Heart right ventricle (tissue), 16 donors: ENCODE measurements at regions not wholly inside any gene's neighbourhood (a gene's known extent, or its start where the extent isn't known, plus 50 kb on each side); places are given as distances from the start of the nearest gene placed in this dataset.

Source experiments
- ATAC-seq, 8 donors: fragments of 200-7000 bp; cut with Tn5 transposase; one replicate each; pipeline ENCODE4 v1.9.1; 2020; ENCODE audit warnings: mild to moderate bottlenecking in 8 of 8, moderate library complexity in 8 of 8, moderate number of reproducible peaks in 1 of 8
- DNase-seq, 2 donors: peaks; one replicate each; pipeline ENCODE4 v3.0.0-alpha.2; 2020
- H3K27ac ChIP-seq, 10 donors: fragments of 200-600 bp; sonication (generic) in 2 of 10; one replicate each; pipeline versions ENCODE4 v1.5.0 to v1.8.0; 2020 to 2022; ENCODE audit warnings: mild to moderate bottlenecking in 3 of 10
- H3K27me3 ChIP-seq, 7 donors: fragments of 200-600 bp; one replicate each; pipeline ENCODE4 v1.8.0; 2021 to 2022; ENCODE audit warnings: mild to moderate bottlenecking in 2 of 7
- H3K36me3 ChIP-seq, 9 donors: fragments of 200-600 bp; sonication (generic) in 1 of 9; one replicate each; pipeline versions ENCODE4 v1.5.0 to v1.8.0; 2020 to 2022; ENCODE audit warnings: mild to moderate bottlenecking in 2 of 9
- H3K4me1 ChIP-seq, 9 donors: fragments of 200-600 bp; sonication (generic) in 1 of 9; one replicate each; pipeline versions ENCODE4 v1.5.0 to v1.8.0; 2020 to 2022; ENCODE audit warnings: mild to moderate bottlenecking in 4 of 9
- H3K4me3 ChIP-seq, 10 donors: fragments of 200-600 bp; sonication (generic) in 2 of 10; one replicate each; pipeline versions ENCODE4 v1.5.0 to v1.8.0; 2020 to 2022; ENCODE audit warnings: mild to moderate bottlenecking in 7 of 10, moderate library complexity in 2 of 10
- H3K9me3 ChIP-seq, 11 donors: fragments of 200-600 bp in 10 of 11; sonication (generic) in 2 of 11; one replicate each; pipeline versions ENCODE4 v1.5.0 to v1.8.0; 2013 to 2022; ENCODE audit warnings: mild to moderate bottlenecking in 2 of 11, control low read depth in 1 of 11, moderate library complexity in 1 of 11
- WGBS, 2 donors: extraction: QIAGEN DNeasy Blood & Tissue Kit; methylation state at CpG; one replicate each; pipeline ENCODE4 v1.1.7; 2013; ENCODE audit warnings: inconsistent platforms in 1 of 2; 5-methylcytosine and 5-hydroxymethylcytosine counted together
- intact Hi-C, 10 donors: fragments of 100-400 bp; cut with DNase I; formaldehyde crosslinking; loops; one replicate each; pipeline versions ENCODE4 v1.11.1 to v1.14.2; 2022
- TF ChIP-seq, protein P1 (sequence below), 9 donors: fragments of 200-600 bp; sonication (generic) in 2 of 9; IDR thresholded peaks; one replicate each; pipeline versions ENCODE4 v1.5.0 to v1.8.0; 2021 to 2022; ENCODE audit warnings: antibody characterized with exemption in 9 of 9, mild to moderate bottlenecking in 5 of 9, moderate library complexity in 1 of 9
- donor health status: Arrhythmogenic right ventricular cardiomyopathy.
- donor health status: ischemic (EF 13 %, LVEDD 7.1; RV severe dilation, severe dysfunction).
- donor health status: healthy with polysubstance abuse.
- donor health status: DM: no; HTN: yes; CAD: no.
- donor health status: DM: no; HTN: no; CAD: no.
- donor health status: ischemic (EF 25% LVEDD 6.9; RV normal size, moderate dysfunction).
- donor health status: ischemic (EF 25% LVEDD 5.7; RV mildly dilated, moderate dysfunction).
- donor health status: healthy.
- donor health status: DM: yes; HTN: yes; CAD: no.
- donor health status: Ischemic cardiomyopathy.
- donor health status: ischemic (EF 35%, LVEDD 5.7; RV mildly dilated, moderate dysfunction).
- donor health status: nonischemic (EF 11% LVEDD 7.7; RV severe dilation, severe dysfunction).
- donor health status: DM: yes; HTN: yes; CAD: no.
- donor health status: PGD.
- donor health status: ischemic (EF 29% LVEDD 5.4; RV normal size, mild dysfunction).
- donor health status: nonischemic (EF 23%, LVEDD 6.1; RV moderate dilation, normal function).

DNA sequence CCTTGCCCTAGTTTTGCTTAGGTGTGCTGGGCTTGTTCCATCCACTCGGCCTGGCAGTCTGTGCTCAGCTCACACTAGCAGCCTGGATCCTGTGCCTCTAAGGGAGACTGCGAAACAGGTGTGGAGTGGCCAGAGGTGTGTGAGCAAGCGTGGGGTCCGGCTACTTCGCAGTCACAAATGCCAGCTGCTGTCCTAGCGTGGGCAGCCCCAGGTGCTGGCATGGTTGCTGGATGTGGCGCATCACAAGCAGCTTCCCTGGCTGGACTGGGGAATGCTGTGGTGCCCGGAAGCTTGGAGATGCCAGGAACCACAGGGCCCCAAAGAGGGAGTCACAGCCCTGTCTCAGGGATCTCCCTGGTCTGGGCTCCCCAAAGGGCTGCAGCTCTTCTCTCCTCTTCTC, 119.0 kb upstream of the TMEFF2 start:
- no peaks in the 10 kb centered on the region for H3K36me3 ChIP-seq
- no peaks in the 10 kb centered on the region for H3K4me1 ChIP-seq
- no peak overlapping the region for H3K27ac ChIP-seq
- TF ChIP-seq, protein P1, sequence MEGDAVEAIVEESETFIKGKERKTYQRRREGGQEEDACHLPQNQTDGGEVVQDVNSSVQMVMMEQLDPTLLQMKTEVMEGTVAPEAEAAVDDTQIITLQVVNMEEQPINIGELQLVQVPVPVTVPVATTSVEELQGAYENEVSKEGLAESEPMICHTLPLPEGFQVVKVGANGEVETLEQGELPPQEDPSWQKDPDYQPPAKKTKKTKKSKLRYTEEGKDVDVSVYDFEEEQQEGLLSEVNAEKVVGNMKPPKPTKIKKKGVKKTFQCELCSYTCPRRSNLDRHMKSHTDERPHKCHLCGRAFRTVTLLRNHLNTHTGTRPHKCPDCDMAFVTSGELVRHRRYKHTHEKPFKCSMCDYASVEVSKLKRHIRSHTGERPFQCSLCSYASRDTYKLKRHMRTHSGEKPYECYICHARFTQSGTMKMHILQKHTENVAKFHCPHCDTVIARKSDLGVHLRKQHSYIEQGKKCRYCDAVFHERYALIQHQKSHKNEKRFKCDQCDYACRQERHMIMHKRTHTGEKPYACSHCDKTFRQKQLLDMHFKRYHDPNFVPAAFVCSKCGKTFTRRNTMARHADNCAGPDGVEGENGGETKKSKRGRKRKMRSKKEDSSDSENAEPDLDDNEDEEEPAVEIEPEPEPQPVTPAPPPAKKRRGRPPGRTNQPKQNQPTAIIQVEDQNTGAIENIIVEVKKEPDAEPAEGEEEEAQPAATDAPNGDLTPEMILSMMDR (IDR thresholded peaks at IDR 0.05) = no peak
- no peaks in the 10 kb centered on the region for H3K27me3 ChIP-seq
- no peak overlapping the region for H3K4me3 ChIP-seq
- intact Hi-C loops = no loop called here
- H3K9me3 ChIP-seq = peaks cover 0 to 11% (median 0%) of the 10 kb centered on the region in 11 donors
- DNase-seq (no peak), ATAC-seq (no peak)
- 92 to 93% methylated on average over 8 of the region's 8 CpGs for WGBS, 2 donors

DNA sequence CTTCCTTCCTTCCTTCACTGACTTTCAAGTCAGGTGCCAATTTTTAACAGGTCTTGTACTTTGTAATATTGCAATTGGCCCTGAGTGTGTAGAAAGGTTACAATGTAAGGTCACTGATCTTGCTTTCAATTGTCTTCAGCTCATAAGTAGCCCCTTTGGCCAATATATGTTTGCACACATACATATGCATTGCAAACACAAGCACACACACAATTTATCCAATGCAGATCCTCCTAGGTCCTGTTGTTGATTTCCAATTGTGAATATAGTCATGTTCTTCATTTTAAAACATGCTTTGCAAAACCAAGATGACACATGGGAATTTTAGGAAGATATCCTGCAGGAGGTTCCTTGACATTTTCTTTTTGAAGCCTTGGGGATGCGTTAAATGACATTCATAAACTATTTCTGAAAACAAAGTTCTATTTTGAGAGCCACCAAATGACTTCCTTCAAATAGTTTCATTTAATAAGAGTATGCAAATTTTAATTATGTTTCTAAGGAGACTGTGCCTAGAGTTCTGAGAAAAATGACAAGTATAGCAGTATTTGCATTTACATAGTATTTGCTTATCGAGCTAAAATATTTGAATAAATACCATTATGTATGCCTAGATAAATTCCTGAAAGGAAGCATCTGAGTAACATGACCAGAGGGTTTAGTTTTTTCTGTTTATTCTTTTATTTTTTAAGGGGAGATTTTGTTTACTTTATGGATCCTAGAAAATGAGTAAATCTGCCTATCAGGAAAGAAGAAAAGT, 117.1 kb upstream of the TMEFF2 start:
- intact Hi-C loops = no loop called here
- Histone ChIP-seq H3K4me3 (no peak overlapping the region), H3K9me3 (peaks cover 0 to 11% (median 0%) of the 10 kb centered on the region in 11 donors), H3K27ac (no peak overlapping the region), H3K27me3 (no peaks in the 10 kb centered on the region), H3K4me1 (no peaks in the 10 kb centered on the region), H3K36me3 (no peaks in the 10 kb centered on the region)
- 75 to 88% methylated on average over 2 of the region's 2 CpGs for WGBS, 2 donors
- DNase-seq (no peak), ATAC-seq (no peak)
- TF ChIP-seq, protein P1 (IDR thresholded peaks at IDR 0.05) = no peak

DNA sequence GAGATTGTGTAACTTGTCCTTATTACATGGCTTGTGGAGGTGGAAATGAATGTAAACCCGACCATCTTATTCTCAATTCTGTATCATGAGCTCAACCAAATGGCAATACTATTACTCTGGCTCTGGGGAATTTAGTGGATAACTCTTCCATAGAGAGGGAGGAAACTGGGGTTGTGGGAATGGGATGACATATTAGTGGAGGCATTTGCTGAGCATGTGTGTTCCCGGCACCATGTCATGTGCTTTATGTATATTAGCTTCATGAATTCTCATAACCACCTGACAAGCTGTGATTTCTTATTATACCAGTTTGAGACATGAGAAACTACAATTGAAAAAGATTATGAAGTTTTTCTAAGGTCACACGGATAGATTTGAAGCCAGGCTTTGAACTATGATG, 112.8 kb upstream of the TMEFF2 start:
- DNase-seq (no peak), ATAC-seq (no peak)
- intact Hi-C loops = no loop called here
- H3K27me3 ChIP-seq = no peaks in the 10 kb centered on the region
- H3K9me3 ChIP-seq = no peaks in the 10 kb centered on the region
- no peak overlapping the region for H3K4me3 ChIP-seq
- 65% methylated on average over 3 of the region's 3 CpGs for WGBS, 2 donors
- H3K36me3 ChIP-seq = no peaks in the 10 kb centered on the region
- TF ChIP-seq, protein P1 (IDR thresholded peaks at IDR 0.05) = no peak
- H3K27ac ChIP-seq = no peak overlapping the region
- no peaks in the 10 kb centered on the region for H3K4me1 ChIP-seq

DNA sequence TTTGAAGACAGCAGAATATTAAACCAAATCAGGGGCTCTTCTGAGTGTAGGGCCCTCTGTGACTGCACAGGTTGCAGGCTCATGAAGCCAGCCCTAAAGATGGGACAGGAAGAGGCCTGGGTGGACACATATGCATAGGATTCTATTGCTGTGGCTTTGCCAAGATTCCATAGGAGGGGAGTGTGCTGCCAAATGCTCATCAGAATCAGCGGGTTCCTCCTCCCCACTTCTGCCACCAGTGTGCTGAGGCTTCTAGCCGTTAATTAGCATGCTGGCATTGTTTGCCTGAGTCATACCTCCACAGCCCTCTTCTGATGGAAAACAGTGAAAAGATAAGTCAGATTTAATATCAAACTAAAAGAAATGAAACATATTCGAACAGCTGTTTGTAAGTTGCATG, 103.9 kb upstream of the TMEFF2 start:
- ATAC-seq (no peak), DNase-seq (no peak)
- Histone ChIP-seq H3K4me3 (no peak overlapping the region), H3K4me1 (no peaks in the 10 kb centered on the region), H3K9me3 (no peaks in the 10 kb centered on the region), H3K27ac (no peak overlapping the region), H3K36me3 (no peaks in the 10 kb centered on the region), H3K27me3 (no peaks in the 10 kb centered on the region)
- TF ChIP-seq, protein P1 (IDR thresholded peaks at IDR 0.05) = no peak
- 61 to 67% methylated on average over 3 of the region's 3 CpGs for WGBS, 2 donors
- intact Hi-C loops = no loop called here
